A204.1 (cell line): ENCODE measurements at regions not wholly inside any gene's neighbourhood (a gene's known extent, or its start where the extent isn't known, plus 50 kb on each side); places are given as distances from the start of the nearest gene placed in this dataset.

ENCODE experiments used
- FAIRE-seq: peaks from 2 replicates; lab custom pipeline; 2012; peaks lifted over from hg19 to GRCh38; lab: Jason Lieb, UNC

GRCh38 chr10:8430321-8430720, 375.8 kb downstream of the GATA3 start:
- FAIRE-seq, result no peak

DNA sequence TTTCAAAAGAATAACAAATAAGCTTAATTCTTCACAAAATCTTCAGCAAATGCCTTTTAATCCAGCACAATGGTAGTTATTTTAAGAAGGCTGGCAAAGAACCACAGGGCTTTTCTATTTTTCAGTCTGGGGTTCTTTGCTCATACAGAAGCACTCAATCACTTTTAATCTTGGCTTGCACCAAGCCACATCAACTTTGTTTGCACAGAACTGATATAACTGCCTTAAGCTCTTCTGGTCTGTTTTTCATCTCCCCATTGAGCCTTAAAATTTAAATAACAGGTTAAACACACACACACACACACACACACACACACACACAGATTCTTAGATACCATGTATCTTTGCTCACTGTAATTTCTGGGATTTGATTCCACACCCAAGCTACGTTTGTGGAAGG, 377.0 kb downstream of the GATA3 start:
- FAIRE-seq, result no peak

GRCh38 chr10:8435186-8436055, 380.9 kb downstream of the GATA3 start:
- FAIRE-seq, result no peak

DNA sequence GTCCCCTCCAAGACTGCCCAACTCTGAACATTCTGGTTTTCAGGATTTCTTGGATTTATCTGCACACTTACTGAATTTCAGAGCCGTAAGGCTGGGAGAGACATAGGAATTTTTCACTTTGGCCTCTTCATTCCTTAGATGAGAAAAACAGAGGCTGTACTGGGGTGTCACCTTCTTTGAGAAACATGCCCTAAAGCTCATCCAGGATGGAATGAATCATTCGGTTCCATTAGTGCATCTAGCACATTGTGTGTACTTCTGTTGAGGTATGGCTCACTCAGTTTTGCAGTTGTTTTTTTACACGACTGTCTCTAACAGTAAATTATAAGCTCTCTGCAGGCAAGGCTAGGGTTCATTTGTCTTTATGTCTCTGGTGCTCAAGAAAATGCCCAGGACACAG, 383.4 kb downstream of the GATA3 start:
- FAIRE-seq, result no peak

- no peak for FAIRE-seq
These were observed 384.1 kb downstream of the GATA3 start for GRCh38 chr10:8438603-8439002.

- no peak for FAIRE-seq
These were observed 384.6 kb downstream of the GATA3 start for GRCh38 chr10:8439040-8439439.

- no peak for FAIRE-seq
These were observed 390.1 kb downstream of the GATA3 start for GRCh38 chr10:8444630-8445029.

GRCh38 chr10:8445353-8445752, 390.9 kb downstream of the GATA3 start:
- FAIRE-seq, result no peak

DNA sequence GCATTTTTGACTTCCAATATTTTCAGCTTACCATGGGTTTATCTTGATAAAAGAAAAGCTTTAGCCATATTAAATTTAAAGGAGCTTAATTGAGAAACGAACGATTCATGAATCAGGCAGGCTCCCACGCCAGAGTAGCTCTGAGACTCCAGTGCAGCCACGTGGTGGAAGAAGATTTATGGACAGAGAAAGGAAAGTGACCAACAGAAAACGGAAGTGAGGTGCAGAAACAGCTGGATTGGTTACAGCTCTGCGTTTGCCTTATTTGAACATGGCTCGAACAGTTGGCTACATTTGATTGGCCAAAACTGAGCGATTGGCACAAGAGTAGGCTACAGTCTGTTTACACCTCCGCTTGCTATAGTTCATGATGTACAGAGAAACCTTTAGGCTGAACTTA, 395.4 kb downstream of the GATA3 start:
- FAIRE-seq, result no peak

DNA sequence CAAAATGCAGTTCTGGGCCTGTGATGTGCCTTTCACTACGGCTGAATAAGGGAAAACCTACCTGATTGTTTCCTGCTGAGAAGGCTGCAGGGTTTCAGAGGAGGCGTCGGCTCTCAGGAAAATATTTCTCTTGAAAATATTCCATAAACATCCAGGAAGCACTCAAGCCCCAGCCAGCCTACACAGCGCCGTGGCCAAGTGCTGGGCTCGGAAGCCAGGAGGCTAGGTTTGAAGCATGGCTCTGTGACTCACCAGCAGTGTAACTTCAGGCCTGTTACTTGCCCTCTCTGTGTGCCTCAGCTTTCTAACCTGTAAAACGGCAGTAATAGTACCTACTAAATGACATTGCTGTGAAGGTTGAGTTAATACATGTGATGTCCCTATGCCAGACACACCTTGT, 399.1 kb downstream of the GATA3 start:
- FAIRE-seq, result no peak

DNA sequence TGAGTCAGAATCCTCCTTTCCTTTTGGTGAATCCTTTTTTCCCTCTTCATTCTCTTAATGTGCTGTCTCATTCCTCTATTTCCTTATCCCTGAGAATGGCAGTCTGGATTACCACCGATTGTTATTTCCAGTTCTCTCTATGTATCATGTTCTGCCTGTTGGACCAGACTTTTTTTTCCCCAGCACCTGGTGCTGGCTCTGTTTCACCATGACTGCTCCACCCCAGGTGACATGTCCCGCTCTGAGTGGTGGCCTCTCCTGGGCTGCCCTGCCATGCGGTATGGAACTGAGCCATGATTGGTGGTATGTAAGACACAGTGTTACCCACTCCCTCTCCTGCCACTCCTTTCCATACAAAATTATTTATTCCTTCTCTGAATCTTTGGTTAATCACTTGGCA, 399.9 kb downstream of the GATA3 start:
- no peak for FAIRE-seq

DNA sequence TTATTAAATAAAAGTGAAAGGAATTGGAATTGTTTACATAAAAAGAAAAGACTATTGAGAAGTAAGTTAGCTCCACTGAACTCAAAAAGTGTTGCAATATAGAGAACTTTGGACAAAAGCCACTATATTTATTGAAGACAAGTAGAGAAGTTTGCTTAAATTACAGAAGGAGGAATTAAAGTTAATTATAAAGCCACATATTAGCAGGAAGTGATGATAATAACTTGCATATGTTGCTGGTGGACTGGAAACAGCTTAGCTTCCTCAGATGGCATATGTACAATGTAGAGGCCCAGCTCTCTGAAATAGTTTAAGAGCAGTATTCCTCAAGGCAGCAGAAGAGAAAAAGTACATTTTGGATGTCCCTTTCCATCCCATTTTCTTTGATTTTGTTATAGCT, 400.7 kb downstream of the GATA3 start:
- no peak for FAIRE-seq

GRCh38 chr10:8456386-8456785, 401.9 kb downstream of the GATA3 start:
- FAIRE-seq, result no peak

DNA sequence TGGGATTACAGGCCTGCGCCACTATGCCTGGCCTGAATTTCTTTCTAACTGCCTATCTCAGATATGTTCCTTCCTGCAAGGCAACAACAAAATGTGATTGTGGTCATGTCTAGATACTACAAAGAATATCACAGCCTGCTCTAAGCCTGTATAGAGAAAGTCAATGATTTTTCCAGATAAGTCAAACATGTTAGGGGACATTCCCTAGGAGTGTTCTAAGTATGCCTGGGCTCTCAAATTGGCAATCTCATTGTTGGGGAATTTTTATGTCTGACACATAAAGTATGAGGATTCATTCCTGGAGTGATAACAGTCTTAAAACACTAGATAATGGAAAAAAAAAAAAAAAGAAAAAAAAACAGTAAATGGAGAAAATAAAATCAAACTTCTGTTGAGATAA, 406.1 kb downstream of the GATA3 start:
- no peak for FAIRE-seq

DNA sequence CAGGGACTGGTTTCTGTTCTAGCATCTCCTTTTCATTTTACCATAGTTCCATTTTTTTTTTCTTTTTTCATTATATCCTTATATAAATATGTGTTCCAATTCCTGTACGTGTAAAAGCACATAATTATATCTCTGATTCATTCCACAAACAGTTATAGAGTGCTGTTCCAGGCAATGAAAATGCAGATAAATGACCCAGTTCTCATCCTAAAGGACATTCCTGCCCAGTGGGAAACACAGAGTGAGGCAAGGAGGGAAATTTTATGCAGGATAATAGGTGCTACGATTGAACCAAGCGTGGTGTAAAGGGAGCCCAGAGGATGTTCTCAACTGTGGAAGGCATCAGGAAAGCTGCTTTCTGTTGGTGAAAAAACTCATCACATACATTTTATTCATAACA, 408.1 kb downstream of the GATA3 start:
- no peak for FAIRE-seq

DNA sequence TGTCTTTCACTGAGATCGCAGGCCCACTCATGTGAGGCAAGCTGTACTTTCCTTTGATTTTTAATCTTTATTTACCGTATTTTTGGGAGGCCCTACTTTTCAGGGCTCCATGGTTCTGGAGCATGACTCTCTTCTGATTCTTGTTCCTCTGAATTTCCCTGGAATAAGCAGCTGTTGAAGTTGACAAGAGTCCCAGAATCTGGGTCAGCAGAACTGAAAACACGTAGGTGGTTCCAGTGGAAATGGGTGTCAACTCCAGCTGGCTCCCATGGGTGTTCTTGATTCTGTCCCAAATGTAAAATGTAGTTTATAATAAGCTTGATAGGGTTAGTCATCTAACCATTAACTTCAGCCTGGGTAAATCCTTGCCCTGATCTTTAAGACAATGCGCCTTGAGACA, 409.4 kb downstream of the GATA3 start:
- no peak for FAIRE-seq

DNA sequence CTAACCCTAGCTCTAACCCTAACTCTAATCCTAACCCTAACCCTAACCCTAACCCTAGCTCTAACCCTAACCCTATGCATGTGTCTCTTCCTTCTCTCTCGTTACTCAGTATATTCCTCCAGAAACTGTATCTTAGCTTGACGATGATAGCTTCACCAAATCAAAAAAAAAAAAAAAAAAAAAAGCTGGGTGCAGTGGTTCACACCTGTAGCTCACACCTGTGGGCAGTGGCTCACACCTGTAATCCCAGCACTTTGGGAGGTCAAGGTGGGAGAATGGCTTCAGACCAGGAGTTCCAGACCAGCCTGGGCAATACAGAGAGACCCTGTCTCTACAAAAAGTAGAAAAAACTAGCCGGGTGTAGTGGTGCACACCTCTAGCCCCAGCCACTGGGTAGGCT, 414.0 kb downstream of the GATA3 start:
- no peak for FAIRE-seq

DNA sequence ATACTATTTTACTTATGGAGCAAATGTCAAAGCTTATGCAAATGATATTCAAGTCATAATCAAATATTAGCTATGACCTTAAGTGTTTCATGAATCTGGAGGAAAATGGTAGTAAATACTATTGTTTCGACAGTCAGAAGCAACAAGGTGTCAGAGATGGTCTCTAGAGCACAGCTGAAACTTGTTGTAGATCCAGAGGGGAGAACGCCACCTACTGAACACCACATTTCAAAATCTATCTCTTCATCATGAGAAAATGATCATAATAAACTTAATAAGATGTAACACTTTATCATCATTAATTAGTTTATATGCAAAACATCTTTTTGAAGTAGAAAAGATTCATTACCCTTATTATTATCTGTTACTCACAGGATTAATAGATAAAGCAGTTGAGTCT, 418.7 kb downstream of the GATA3 start:
- no peak for FAIRE-seq

GRCh38 chr10:8477300-8477699, 422.8 kb downstream of the GATA3 start:
- no peak for FAIRE-seq

GRCh38 chr10:8481718-8482504, 427.4 kb downstream of the GATA3 start:
- FAIRE-seq, result no peak

DNA sequence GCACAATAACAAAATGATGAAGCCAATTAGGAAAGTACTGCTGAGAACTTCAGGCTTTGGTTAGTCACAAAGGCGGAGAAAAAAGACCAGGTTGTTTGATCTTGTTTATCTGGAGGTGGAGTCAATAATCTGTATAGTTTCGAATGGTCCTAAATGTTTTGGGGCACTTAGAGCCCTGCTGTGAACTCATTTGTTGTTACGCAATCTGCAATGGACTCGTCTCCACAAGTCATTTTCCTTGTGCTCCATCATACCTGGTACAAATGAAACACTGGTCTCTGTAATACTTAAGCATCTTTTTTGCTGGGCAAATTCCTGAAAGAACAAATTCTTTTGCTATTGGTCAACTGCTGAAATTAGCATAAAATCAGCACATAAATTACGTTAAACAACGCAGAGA, 430.5 kb downstream of the GATA3 start:
- no peak for FAIRE-seq

DNA sequence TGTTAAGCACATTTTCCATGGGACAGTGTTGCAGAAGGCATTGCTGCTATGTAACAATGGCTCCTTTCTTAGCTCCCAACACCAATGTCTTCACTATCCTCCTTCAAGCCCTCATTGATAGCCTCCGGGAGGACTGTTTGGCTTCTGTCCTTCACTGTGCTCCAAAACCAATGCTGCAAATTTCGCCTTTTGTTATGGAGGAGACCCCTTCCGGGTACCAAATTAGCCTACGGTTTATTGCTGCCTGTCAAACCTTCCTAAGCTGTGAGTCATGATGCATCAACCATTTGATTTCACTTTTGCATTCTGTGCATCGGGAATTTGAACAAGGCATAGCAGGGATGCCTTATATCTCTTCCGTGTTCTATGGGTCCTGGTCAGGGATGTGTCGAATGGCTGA, 432.9 kb downstream of the GATA3 start:
- FAIRE-seq, result no peak

DNA sequence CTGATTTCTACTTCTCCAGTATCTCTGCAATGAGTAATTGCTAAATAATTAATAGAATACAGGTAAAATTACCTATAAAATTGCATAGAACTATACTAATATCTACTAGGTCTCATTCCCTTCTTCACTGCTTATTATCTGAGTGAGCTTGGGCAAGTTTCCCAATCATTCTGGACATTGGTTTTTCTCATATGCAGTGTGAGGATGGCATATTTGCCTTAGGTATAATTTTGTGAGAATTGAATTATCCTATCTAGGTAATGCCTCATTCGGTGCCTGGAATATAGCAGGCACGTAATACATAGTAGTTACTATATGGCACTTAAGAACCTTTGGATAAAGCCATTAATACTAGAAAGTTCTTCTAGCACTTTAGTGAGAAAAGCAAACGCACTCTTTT, 434.7 kb downstream of the GATA3 start:
- no peak for FAIRE-seq

DNA sequence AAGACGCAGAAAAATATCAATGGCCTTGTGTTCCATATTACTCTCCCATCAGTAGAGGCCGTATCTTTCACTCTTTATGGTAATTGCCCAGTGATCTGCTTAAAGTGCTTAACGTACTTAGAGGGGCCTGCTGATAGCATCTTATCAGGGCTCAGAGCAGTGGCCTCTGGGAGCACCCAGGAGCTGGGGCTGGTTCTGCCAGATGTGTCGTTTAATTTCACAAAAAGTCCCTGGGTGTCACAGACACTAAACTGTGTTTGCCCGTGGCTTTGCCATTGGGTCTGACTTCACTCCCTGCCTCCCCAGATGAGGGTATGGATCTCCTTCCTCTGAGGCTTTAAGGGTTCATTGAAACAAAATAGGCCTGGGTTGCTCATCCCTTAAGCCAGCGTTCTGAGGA, 435.3 kb downstream of the GATA3 start:
- FAIRE-seq, result no peak
